ENCODE measurements at regions not wholly inside any gene's neighbourhood (a gene's known extent, or its start where the extent isn't known, plus 50 kb on each side); places are given as distances from the start of the nearest gene placed in this dataset.
A peak's percentile ranks its signal among the peaks of the same experiment; 100 is the strongest.

- DNase-seq = no peak
These were observed 59.0 kb upstream of the MINAR1 start for GRCh38 chr15:79373113-79373512.

- no peak for DNase-seq
These were observed 58.4 kb upstream of the MINAR1 start for GRCh38 chr15:79373728-79374127.

GRCh38 chr15:79376383-79376782 lies 55.8 kb upstream of the MINAR1 start:
- no peak for DNase-seq

GRCh38 chr15:79378394-79379109 lies 53.6 kb upstream of the MINAR1 start:
- DNase-seq = no peak

GRCh38 chr15:79380755-79381497 lies 51.2 kb upstream of the MINAR1 start:
- DNase-seq = peak; percentile 55 to 68

GRCh38 chr15:79381593-79381992 lies 50.5 kb upstream of the MINAR1 start:
- no peak for DNase-seq
